LoVo (cell line): ENCODE measurements at regions not wholly inside any gene's neighbourhood (a gene's known extent, or its start where the extent isn't known, plus 50 kb on each side); places are given as distances from the start of the nearest gene placed in this dataset.

Experiments used
- DNase-seq: peaks from one replicate; pipeline ENCODE4 v3.0.0-alpha.2; 2016; ENCODE audit warnings: low spot score

DNA sequence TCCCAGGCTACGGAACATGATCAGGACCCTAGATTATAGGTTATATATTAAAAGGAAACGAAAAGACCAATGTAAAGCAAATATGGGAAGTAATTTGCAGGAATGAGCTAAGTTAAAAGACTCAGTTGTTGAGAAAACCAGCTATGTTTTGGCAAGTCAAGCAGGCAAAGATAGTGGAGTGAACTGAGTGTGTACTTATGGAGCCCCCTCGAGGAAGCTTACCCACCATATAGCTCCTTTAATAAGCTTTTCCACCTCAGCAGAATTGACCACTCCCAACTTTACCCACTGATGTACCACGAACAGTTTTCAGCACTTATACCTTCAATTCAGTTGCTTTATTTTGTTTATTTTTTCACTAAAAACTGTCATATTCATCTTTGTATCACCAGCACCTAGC, 57.3 kb upstream of the PJA2 start:
- no peak for DNase-seq
